GM13977 (cell line): ENCODE measurements at regions not wholly inside any gene's neighbourhood (a gene's known extent, or its start where the extent isn't known, plus 50 kb on each side); places are given as distances from the start of the nearest gene placed in this dataset.

Experiments used
- DNase-seq: peaks from one replicate; pipeline ENCODE4 v3.0.0; 2012; ENCODE audit warnings: low spot score
- in situ Hi-C: fragments of 300-500 bp; cut with MboI; formaldehyde crosslinking; loops from one replicate; pipeline ENCODE4 v1.12.0; 2022; ENCODE audit warnings: low sequenced_read_pairs, low pct_unique_long_range_greater_than_20kb, mixed read lengths, inconsistent platforms; ENCODE audit not compliant: unreplicated experiment
- TF ChIP-seq, protein P1 (sequence below): IDR thresholded peaks from 2 replicates; pipeline ENCODE4 v1.5.1; 2012; ENCODE audit warnings: mild to moderate bottlenecking, control low read depth; ENCODE audit not compliant: insufficient read depth; ENCODE audit errors: extremely low read depth, missing control alignments

DNA sequence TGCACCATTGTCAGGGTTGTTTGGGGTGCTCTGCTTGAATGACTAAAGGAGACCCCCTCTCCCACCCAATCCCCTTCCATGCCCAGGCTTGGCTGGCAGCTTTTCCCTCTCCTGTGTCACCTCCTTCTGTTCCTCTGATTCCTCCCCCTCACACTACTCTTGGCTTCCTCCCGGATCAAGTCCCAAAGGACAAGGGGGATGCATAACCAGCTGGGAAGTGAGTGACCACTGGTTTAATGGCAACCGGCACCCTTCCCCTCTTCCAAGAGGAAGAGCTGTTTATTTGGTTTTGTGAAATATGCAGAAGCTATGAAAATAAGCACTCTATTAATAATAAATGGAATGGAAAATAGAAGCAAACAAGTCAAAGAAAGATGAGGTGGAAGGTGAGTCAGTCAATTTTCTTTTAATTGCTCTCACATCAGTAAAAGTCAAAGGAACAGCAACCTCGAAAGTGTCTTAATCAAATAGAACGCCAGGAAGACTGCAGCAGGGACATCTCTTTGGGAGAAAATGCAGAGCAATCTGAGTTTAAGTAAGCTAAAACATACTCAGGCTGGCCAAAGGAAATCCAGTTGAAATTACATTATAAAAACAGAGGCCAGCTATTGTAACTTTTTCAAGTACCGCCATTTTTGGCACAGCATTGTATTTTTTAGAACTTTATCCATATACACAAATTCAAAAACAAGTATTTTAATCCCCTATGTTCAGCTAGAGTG lies 322.5 kb downstream of the SIPA1L2 start:
- TF ChIP-seq, protein P1, sequence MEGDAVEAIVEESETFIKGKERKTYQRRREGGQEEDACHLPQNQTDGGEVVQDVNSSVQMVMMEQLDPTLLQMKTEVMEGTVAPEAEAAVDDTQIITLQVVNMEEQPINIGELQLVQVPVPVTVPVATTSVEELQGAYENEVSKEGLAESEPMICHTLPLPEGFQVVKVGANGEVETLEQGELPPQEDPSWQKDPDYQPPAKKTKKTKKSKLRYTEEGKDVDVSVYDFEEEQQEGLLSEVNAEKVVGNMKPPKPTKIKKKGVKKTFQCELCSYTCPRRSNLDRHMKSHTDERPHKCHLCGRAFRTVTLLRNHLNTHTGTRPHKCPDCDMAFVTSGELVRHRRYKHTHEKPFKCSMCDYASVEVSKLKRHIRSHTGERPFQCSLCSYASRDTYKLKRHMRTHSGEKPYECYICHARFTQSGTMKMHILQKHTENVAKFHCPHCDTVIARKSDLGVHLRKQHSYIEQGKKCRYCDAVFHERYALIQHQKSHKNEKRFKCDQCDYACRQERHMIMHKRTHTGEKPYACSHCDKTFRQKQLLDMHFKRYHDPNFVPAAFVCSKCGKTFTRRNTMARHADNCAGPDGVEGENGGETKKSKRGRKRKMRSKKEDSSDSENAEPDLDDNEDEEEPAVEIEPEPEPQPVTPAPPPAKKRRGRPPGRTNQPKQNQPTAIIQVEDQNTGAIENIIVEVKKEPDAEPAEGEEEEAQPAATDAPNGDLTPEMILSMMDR, result no peak
- in situ Hi-C loops, result no loop called here
- DNase-seq, result no peak

DNA sequence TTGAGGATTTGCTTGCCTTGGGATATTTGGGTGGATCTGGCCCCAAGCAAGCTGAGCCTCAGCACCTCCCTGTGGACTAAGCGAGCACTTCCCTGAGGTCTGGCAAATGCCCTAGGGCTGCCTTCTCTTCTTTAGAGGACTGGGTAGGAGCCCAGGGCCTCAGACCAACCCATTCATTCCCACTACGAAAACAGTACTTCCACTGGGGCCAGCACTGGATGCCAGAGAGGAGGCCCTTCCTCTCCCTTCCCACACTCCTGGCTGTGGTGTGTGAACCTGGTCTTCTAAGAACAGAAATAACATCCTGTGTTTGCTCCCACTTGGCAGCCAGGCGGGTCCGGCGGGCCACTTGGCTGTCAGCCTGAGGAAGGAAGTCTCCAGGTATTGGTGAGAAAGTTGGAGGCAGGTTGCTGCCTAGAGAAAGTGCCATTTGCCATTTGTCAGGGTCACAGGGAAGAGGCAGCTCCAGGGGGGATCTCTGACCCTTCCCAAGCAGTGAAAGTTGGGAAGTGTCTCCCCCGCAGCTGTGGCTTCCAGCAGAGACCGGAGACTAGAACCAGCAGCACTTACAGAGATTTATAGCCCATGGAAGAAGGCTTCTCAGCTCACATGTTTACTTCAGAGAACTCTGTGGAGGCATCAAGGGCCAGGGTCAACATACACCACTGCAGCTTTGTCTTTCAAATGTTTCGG lies 323.5 kb downstream of the SIPA1L2 start:
- TF ChIP-seq, protein P1, result no peak
- in situ Hi-C loops, result no loop called here
- DNase-seq, result no peak

DNA sequence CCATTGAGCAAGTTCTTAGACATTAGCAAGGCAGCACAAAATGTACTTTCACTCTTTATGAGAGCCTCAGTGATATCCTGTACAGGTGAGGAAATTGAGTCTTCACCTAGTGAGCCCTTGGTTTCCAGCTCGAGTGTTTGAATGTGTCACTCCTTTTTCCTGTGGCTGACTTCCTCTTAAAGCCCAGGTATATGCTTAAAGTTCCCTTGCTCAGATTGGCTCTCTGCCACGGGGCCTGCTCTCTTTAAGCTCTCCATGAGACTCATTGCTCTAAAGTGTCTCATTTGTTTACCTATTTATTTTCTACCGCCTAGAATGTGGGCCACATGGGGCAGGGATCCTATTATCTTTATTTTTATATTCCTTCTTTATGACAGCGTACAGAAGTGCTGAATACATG lies 324.9 kb downstream of the SIPA1L2 start:
- in situ Hi-C loops, result no loop called here
- TF ChIP-seq, protein P1, result no peak
- no peak for DNase-seq

DNA sequence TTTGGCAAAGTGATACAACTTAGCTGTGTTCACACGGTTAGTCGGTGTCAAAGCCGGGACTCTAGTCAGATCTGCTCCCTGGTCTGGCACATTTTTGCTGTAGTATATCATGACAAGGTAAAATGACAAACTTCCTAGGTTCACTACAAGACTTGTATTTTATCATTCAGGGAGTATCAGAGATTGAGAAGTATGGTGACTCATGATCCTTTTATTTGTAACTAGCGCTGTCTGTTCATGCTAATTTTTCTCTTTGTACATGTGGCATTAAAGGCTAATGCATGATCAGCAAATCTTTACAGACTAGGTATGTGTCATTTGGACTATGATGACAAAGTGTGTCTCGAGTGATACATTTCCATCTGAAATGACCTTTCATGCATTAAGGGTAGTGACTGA lies 326.7 kb downstream of the SIPA1L2 start:
- in situ Hi-C loops, result no loop called here
- TF ChIP-seq, protein P1, result no peak
- no peak for DNase-seq

DNA sequence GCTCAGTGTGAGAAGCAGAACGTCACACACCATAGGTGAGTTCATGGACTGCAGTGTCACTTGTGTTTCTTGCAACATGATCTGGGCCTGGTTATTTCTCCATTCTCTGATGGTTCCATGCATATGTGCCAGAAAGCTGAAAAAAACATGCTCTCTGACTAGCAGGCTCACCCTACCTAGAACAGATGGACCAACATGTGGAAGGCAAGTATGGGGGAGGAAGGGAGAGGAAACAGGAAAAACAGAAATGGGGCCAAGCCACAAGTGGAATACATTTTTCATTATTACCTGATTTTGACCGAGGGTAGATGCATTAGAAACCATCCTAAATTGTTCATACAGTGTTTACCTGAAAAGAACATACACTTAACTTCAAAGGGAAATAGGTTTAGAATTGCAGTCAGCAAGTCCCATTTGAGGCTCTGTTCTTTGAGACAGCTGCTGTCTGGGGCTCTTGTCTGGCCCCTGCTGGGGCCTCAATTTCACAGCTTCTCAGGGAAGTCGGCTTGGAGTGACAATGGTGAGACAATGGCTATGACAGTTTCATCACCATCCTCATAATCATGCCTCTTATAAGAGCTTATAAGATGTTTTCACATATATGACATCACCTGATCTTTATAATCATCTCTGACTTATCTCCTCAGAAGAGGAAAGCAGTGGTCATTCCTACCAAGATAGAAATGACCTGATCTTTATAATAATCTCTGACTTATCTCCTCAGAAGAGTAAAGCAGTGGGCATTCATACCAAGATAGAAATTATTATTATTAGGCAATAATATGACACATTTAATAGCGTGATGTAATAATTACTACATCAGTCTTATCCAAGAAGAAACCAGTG lies 327.3 kb downstream of the SIPA1L2 start:
- DNase-seq, result no peak
- in situ Hi-C loops, result no loop called here
- TF ChIP-seq, protein P1, result no peak

DNA sequence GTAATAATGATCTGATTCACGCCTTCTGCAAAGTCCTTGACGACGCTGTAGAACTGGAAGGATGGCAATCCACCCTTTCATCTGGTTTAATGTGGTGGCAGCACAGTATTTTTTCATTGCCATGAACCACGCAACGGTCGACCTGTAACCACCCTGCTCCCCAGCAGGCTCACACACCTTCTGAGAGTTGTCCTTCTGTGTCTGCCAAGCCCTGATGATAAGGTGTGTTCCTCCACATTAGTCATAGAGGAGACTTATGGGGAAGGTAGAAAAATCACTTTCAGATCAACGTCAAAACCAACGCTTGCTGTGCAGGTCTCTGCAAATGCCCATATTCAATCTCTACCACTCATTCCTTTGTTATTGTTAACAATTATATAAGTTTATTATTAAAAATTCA lies 328.7 kb downstream of the SIPA1L2 start:
- in situ Hi-C loops, result no loop called here
- TF ChIP-seq, protein P1, result no peak

More for the DNA sequence above, 328.7 kb downstream of the SIPA1L2 start:
- no peak for DNase-seq
